ENCODE measurements at regions not wholly inside any gene's neighbourhood (a gene's known extent, or its start where the extent isn't known, plus 50 kb on each side); places are given as distances from the start of the nearest gene placed in this dataset.

- ChIA-PET POLR2A (no interaction called here), CTCF (no interaction called here)
- no peaks in the 10 kb centered on the region for H3K36me3 ChIP-seq (ENCODE audit: control insufficient read depth in 2 of 2, extremely low read depth in 1 of 2, insufficient read depth in 2 of 2, low read length in 2 of 2)
- H3K27me3 ChIP-seq (ENCODE audit: control insufficient read depth in 2 of 2, insufficient read depth in 2 of 2, low read length in 2 of 2) = no peaks in the 10 kb centered on the region
- H4K20me1 ChIP-seq (replicated peaks; ENCODE audit: control insufficient read depth, extremely low read depth, insufficient read depth, low read length) = no peaks in the 10 kb centered on the region
- no peak overlapping the region for H3K4me3 ChIP-seq (replicated peaks in 1 of 3; ENCODE audit: insufficient read depth in 1 of 3, low read depth in 1 of 3, low read length in 3 of 3)
- no peaks in the 10 kb centered on the region for H3K4me1 ChIP-seq (ENCODE audit: control insufficient read depth, extremely low read depth, insufficient read depth, low read length)
- no peaks in the 10 kb centered on the region for H3K9me1 ChIP-seq (replicated peaks; ENCODE audit: control insufficient read depth, extremely low read depth, insufficient read depth, low read length)
- intact Hi-C loops (cut with micrococcal nuclease) (no loop called here), dilution Hi-C loops (cut with MboI; ENCODE audit: extremely low pct_ligation_motif_present, low sequenced_read_pairs) (no loop called here)
- TF ChIP-seq JUN (IDR thresholded peaks at IDR 0.05; ENCODE audit: borderline replicate concordance, insufficient read depth, insufficient read length, low read depth) (no peak), GATA2 (IDR thresholded peaks at IDR 0.05; ENCODE audit: insufficient read depth, insufficient read length, low read depth, low read length) (no peak)
- no peak overlapping the region for H3K9ac ChIP-seq (replicated peaks; ENCODE audit: extremely low read depth, insufficient read depth, low read length)
- no peak overlapping the region for H3K27ac ChIP-seq (ENCODE audit: insufficient read depth, low read depth, low read length)
- no peaks in the 10 kb centered on the region for H3K79me2 ChIP-seq (ENCODE audit: control insufficient read depth, insufficient read depth, low read length)
- H2AFZ ChIP-seq (ENCODE audit: low read depth, low read length) = no peak overlapping the region
- no peak overlapping the region for H3K4me2 ChIP-seq (ENCODE audit: insufficient read depth, low read length)
- FAIRE-seq = no peak
- no TSS peak for BruUV-seq (replicated peaks)
- DNase-seq (ENCODE audit: low read depth, low spot score) = no peak
- H3K9me3 ChIP-seq (replicated peaks; ENCODE audit: control insufficient read depth, insufficient read depth, low read length) = no peaks in the 10 kb centered on the region
These were observed 146.5 kb downstream of the SYK start for GRCh38 chr9:90948156-90948555.

GRCh38 chr9:90950600-90950999 is 149.0 kb downstream of the SYK start:
- Histone ChIP-seq H3K4me1 (ENCODE audit: control insufficient read depth, extremely low read depth, insufficient read depth, low read length) (no peaks in the 10 kb centered on the region), H3K4me2 (ENCODE audit: insufficient read depth, low read length) (no peak overlapping the region), H2AFZ (ENCODE audit: low read depth, low read length) (no peak overlapping the region), H4K20me1 (replicated peaks; ENCODE audit: control insufficient read depth, extremely low read depth, insufficient read depth, low read length) (no peaks in the 10 kb centered on the region), H3K79me2 (ENCODE audit: control insufficient read depth, insufficient read depth, low read length) (no peaks in the 10 kb centered on the region), H3K36me3 (ENCODE audit: control insufficient read depth in 2 of 2, extremely low read depth in 1 of 2, insufficient read depth in 2 of 2, low read length in 2 of 2) (no peaks in the 10 kb centered on the region), H3K9me3 (replicated peaks; ENCODE audit: control insufficient read depth, insufficient read depth, low read length) (no peaks in the 10 kb centered on the region), H3K4me3 (replicated peaks in 1 of 3; ENCODE audit: insufficient read depth in 1 of 3, low read depth in 1 of 3, low read length in 3 of 3) (no peak overlapping the region), H3K27ac (ENCODE audit: insufficient read depth, low read depth, low read length) (no peak overlapping the region), H3K9me1 (replicated peaks; ENCODE audit: control insufficient read depth, extremely low read depth, insufficient read depth, low read length) (no peaks in the 10 kb centered on the region), H3K27me3 (ENCODE audit: control insufficient read depth in 2 of 2, insufficient read depth in 2 of 2, low read length in 2 of 2) (no peaks in the 10 kb centered on the region), H3K9ac (replicated peaks; ENCODE audit: extremely low read depth, insufficient read depth, low read length) (no peak overlapping the region)
- ChIA-PET CTCF (no interaction called here), POLR2A (no interaction called here)
- BruUV-seq (replicated peaks) = no TSS peak
- DNase-seq (ENCODE audit: low read depth, low spot score) (no peak), FAIRE-seq (no peak)
- intact Hi-C loops (cut with micrococcal nuclease) = no loop called here
- dilution Hi-C loops (cut with MboI; ENCODE audit: extremely low pct_ligation_motif_present, low sequenced_read_pairs) = no loop called here
- TF ChIP-seq CTCF (IDR thresholded peaks at IDR 0.05; ENCODE audit: extremely low read depth in 1 of 2, insufficient read depth in 1 of 2, low read depth in 1 of 2, low read length in 2 of 2) (no peak), POLR2AphosphoS5 (IDR thresholded peaks at IDR 0.05; ENCODE audit: insufficient read depth, low read depth, low read length) (no peak), EZH2 (IDR thresholded peaks at IDR 0.05; ENCODE audit: borderline replicate concordance, low read depth, low read length, severe bottlenecking) (no peak), FOS (IDR thresholded peaks at IDR 0.05; ENCODE audit: borderline replicate concordance, insufficient read depth, low read length) (no peak), MAX (IDR thresholded peaks at IDR 0.05; ENCODE audit: insufficient read depth, insufficient read length) (no peak), JUN (IDR thresholded peaks at IDR 0.05; ENCODE audit: borderline replicate concordance, insufficient read depth, insufficient read length, low read depth) (no peak), POLR2A (IDR thresholded peaks at IDR 0.05; ENCODE audit: low read depth, low read length) (no peak), MYC (IDR thresholded peaks at IDR 0.05; ENCODE audit: low read depth, low read length) (no peak), GATA2 (IDR thresholded peaks at IDR 0.05; ENCODE audit: insufficient read depth, insufficient read length, low read depth, low read length) (no peak)
